Upper lobe of left lung (tissue), 6 donors: ENCODE measurements at regions not wholly inside any gene's neighbourhood (a gene's known extent, or its start where the extent isn't known, plus 50 kb on each side); places are given as distances from the start of the nearest gene placed in this dataset.

Experiments used
- ATAC-seq, 2 donors: fragments of 200-7000 bp; cut with Tn5 transposase; one replicate each; pipeline ENCODE4 v1.9.1; 2022; ENCODE audit warnings: mild to moderate bottlenecking in 2 of 2, moderate library complexity in 2 of 2; ENCODE audit not compliant: low FRiP score in 2 of 2
- DNase-seq, 2 donors: peaks; one replicate each; pipeline ENCODE4 v3.0.0-alpha.2; 2019 to 2020
- H3K27ac ChIP-seq, 4 donors: fragments of 200-600 bp; sonication (generic); one replicate each; pipeline ENCODE4 v1.5.1; 2016 to 2019
- H3K27me3 ChIP-seq, 4 donors: fragments of 200-600 bp; sonication (generic); one replicate each; pipeline ENCODE4 v1.5.1; 2017 to 2019
- H3K36me3 ChIP-seq, 4 donors: fragments of 200-600 bp; sonication (generic); one replicate each; pipeline ENCODE4 v1.5.1; 2016 to 2019
- H3K4me1 ChIP-seq, 4 donors: fragments of 200-600 bp; sonication (generic); one replicate each; pipeline ENCODE4 v1.5.1; 2018 to 2019
- H3K4me3 ChIP-seq, 4 donors: fragments of 200-600 bp; sonication (generic); one replicate each; pipeline ENCODE4 v1.5.1; 2017 to 2019; ENCODE audit warnings: mild to moderate bottlenecking in 2 of 4, moderate library complexity in 1 of 4
- H3K9me3 ChIP-seq, 4 donors: fragments of 200-600 bp; sonication (generic); one replicate each; pipeline ENCODE4 v1.5.1; 2018 to 2019
- CTCF ChIP-seq, 6 experiments: fragments of 450-650 bp in 4 of 6; fragments of 200-600 bp in 2 of 6; sonication (generic) in 2 of 6; IDR thresholded peaks; one replicate each; pipeline ENCODE4 v1.5.1; 2016 to 2019; ENCODE audit warnings: antibody characterized with exemption in 6 of 6
- EP300 ChIP-seq, 4 donors: sonication (generic); formaldehyde crosslinking; IDR thresholded peaks; one replicate each; pipeline ENCODE4 v1.5.1; 2017; ENCODE audit warnings: antibody characterized with exemption in 4 of 4, control low read depth in 2 of 4
- POLR2A ChIP-seq, 4 donors: fragments of 450-650 bp; IDR thresholded peaks; one replicate each; pipeline ENCODE4 v1.5.1; 2016 to 2017; ENCODE audit warnings: antibody characterized with exemption in 4 of 4, mild to moderate bottlenecking in 2 of 4
- POLR2AphosphoS5 ChIP-seq, 2 donors: sonication (generic); formaldehyde crosslinking; IDR thresholded peaks; one replicate each; pipeline ENCODE4 v1.5.1; 2017; ENCODE audit warnings: antibody characterized with exemption in 2 of 2
- WGBS, 2 donors: methylation state at CpG; one replicate each; pipeline ENCODE4 v1.1.5; 2017 to 2018; 5-methylcytosine and 5-hydroxymethylcytosine counted together
- donor health status: DM: no; HTN: no; CAD: no; lungs with moderate emphysema.
- donor health status: DM: no; HTN: yes; CAD: no; lungs with severe emphysema.

GRCh38 chr18:46426021-46426678 lies 230.9 kb downstream of the LOXHD1 start:
- DNase-seq, result no peak
- TF ChIP-seq POLR2A (IDR thresholded peaks at IDR 0.05) (no peak), EP300 (IDR thresholded peaks at IDR 0.05) (no peak), CTCF (IDR thresholded peaks at IDR 0.05) (no peak), POLR2AphosphoS5 (IDR thresholded peaks at IDR 0.05) (no peak)

GRCh38 chr18:46426679-46427047 lies 230.4 kb downstream of the LOXHD1 start:
- no peaks in the 10 kb centered on the region for H3K9me3 ChIP-seq
- no peak overlapping the region for H3K27ac ChIP-seq
- TF ChIP-seq POLR2AphosphoS5 (IDR thresholded peaks at IDR 0.05), result no peak
- TF ChIP-seq CTCF (IDR thresholded peaks at IDR 0.05), result no peak
- WGBS, 2 donors, result 80 to 88% methylated on average over 1 of the region's 1 CpG
- DNase-seq (no peak), ATAC-seq (no peak)
- no peaks in the 10 kb centered on the region for H3K4me1 ChIP-seq
- no peaks in the 10 kb centered on the region for H3K36me3 ChIP-seq
- no peaks in the 10 kb centered on the region for H3K27me3 ChIP-seq
- no peak overlapping the region for H3K4me3 ChIP-seq

More at GRCh38 chr18:46426021-46426678, 230.9 kb downstream of the LOXHD1 start:
- no peaks in the 10 kb centered on the region for H3K36me3 ChIP-seq
- no peaks in the 10 kb centered on the region for H3K9me3 ChIP-seq
- H3K4me3 ChIP-seq, result no peak overlapping the region
- WGBS, 2 donors, result 50 to 79% methylated on average over 3 to 5 of the region's 5 CpGs
- H3K4me1 ChIP-seq, result no peaks in the 10 kb centered on the region
- H3K27me3 ChIP-seq, result no peaks in the 10 kb centered on the region
- no peak for ATAC-seq
- H3K27ac ChIP-seq, result no peak overlapping the region
